ENCODE measurements at regions not wholly inside any gene's neighbourhood (a gene's known extent, or its start where the extent isn't known, plus 50 kb on each side); places are given as distances from the start of the nearest gene placed in this dataset.
A peak's percentile ranks its signal among the peaks of the same experiment; 100 is the strongest.

DNA sequence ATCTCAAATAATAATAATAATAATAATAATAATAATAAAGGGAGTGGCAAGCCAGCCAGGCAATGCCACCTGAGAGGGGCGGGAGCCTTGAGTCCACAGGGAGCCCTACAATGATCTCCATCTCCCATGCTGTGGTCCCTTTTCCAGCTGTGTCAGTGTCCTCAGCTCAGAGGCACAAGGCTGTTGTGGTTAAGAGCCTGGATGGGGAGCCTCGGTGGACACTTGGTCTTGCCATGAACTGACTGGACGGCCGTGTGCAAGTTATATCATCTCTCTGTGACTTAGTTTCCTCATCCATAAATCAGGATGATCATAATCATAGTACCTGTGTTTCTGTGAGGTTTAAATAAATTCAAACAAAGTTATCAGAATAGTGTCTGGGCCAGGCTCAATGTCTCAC, 127.8 kb upstream of the TIAM1 start:
- no TSS peak for BruUV-seq (replicated peaks)
- H3K4me3 ChIP-seq (ENCODE audit: low read depth, low read length, poor library complexity, severe bottlenecking): no peak overlapping the region
- H3K9me3 ChIP-seq (ENCODE audit: low read depth, low read length, poor library complexity, severe bottlenecking): no peaks in the 10 kb centered on the region
- H3K27ac ChIP-seq (ENCODE audit: low read depth, low read length, poor library complexity, severe bottlenecking): no peak overlapping the region
- peaks cover under 1% of the 10 kb centered on the region for H3K4me1 ChIP-seq (ENCODE audit: insufficient read depth, low read length, poor library complexity, severe bottlenecking)
- no peaks in the 10 kb centered on the region for H3K27me3 ChIP-seq (replicated peaks; ENCODE audit: insufficient read depth, low read depth, low read length, poor library complexity)
- CTCF ChIA-PET: no interaction called here
- no peaks in the 10 kb centered on the region for H3K36me3 ChIP-seq (ENCODE audit: insufficient read depth, low read length, poor library complexity, severe bottlenecking)
- no peak for TF ChIP-seq EZH2 (IDR thresholded peaks at IDR 0.05; ENCODE audit: borderline replicate concordance, low read depth, low read length, poor library complexity, severe bottlenecking)
- TF ChIP-seq, protein P1, sequence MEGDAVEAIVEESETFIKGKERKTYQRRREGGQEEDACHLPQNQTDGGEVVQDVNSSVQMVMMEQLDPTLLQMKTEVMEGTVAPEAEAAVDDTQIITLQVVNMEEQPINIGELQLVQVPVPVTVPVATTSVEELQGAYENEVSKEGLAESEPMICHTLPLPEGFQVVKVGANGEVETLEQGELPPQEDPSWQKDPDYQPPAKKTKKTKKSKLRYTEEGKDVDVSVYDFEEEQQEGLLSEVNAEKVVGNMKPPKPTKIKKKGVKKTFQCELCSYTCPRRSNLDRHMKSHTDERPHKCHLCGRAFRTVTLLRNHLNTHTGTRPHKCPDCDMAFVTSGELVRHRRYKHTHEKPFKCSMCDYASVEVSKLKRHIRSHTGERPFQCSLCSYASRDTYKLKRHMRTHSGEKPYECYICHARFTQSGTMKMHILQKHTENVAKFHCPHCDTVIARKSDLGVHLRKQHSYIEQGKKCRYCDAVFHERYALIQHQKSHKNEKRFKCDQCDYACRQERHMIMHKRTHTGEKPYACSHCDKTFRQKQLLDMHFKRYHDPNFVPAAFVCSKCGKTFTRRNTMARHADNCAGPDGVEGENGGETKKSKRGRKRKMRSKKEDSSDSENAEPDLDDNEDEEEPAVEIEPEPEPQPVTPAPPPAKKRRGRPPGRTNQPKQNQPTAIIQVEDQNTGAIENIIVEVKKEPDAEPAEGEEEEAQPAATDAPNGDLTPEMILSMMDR (conservative IDR thresholded peaks at IDR 0.05; ENCODE audit: low read depth, low read length): no peak
- POLR2A ChIA-PET (ENCODE audit: low non-redundant PET): interaction anchor here (0.7 kb wide), 1 partner anchor 72 kb away, joined by 4 read pairs; no protein-coding TSS in a partner anchor
- no peak for DNase-seq (ENCODE audit: low spot score)
- intact Hi-C loops (cut with micrococcal nuclease; ENCODE audit: unreplicated experiment): no loop called here

DNA sequence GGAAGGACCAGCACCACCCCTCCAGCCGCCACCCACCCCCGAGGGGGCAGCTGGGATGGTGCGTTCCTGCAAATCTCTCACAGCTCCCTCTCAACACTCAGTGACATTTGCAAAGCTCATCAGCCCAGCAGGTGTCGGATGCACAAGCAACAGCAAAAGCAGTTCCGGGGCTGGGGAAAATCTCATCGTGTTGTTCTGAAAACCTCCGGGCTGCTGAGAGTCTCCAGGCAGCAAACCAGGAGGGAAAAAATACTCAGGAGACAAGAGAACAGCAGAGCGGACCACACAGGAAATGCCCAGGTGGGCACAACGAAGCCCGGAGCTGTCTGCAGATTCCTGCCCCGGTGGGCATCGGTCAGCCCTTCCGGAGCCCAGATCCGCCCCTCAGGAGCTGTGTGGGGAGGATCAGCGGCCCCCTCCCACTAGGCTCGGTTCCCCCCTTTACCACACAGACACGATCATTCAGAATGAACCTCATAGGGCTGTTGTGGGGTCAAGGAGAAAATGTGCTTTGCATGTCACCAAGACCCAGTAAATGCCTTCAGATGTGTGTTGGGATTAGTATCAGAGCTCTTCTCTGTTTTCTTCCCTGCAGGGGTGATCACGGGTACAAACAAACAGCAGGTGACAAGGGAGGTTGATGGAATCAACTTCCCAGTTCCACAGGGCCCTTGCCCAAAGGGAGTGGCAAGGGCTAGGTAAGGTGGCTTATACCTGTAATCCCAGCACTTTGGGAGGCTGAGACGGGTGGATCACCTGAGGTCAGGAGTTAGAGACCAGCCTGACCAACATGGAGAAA, 127.0 kb upstream of the TIAM1 start:
- POLR2A ChIA-PET (ENCODE audit: low non-redundant PET): interaction anchor here (0.7 kb wide), 1 partner anchor 73 kb away, joined by 4 read pairs; no protein-coding TSS in a partner anchor
- BruUV-seq (replicated peaks): no TSS peak
- CTCF ChIA-PET: no interaction called here

GRCh38 chr21:31460980-31461379, 116.9 kb upstream of the TIAM1 start:
- intact Hi-C loops (cut with micrococcal nuclease; ENCODE audit: unreplicated experiment): no loop called here
- TF ChIP-seq, protein P1 (conservative IDR thresholded peaks at IDR 0.05; ENCODE audit: low read depth, low read length): no peak
- TF ChIP-seq EZH2 (IDR thresholded peaks at IDR 0.05; ENCODE audit: borderline replicate concordance, low read depth, low read length, poor library complexity, severe bottlenecking): no peak
- ChIA-PET POLR2A (ENCODE audit: low non-redundant PET) (no interaction called here), CTCF (no interaction called here)
- Histone ChIP-seq H3K4me3 (ENCODE audit: low read depth, low read length, poor library complexity, severe bottlenecking) (no peak overlapping the region), H3K4me1 (ENCODE audit: insufficient read depth, low read length, poor library complexity, severe bottlenecking) (no peaks in the 10 kb centered on the region), H3K36me3 (ENCODE audit: insufficient read depth, low read length, poor library complexity, severe bottlenecking) (no peaks in the 10 kb centered on the region), H3K27ac (ENCODE audit: low read depth, low read length, poor library complexity, severe bottlenecking) (no peak overlapping the region), H3K27me3 (replicated peaks; ENCODE audit: insufficient read depth, low read depth, low read length, poor library complexity) (no peaks in the 10 kb centered on the region), H3K9me3 (ENCODE audit: low read depth, low read length, poor library complexity, severe bottlenecking) (no peaks in the 10 kb centered on the region)
- no TSS peak for BruUV-seq (replicated peaks)
- no peak for DNase-seq (ENCODE audit: low spot score)

More for the DNA sequence above, 127.0 kb upstream of the TIAM1 start:
- DNase-seq (ENCODE audit: low spot score): peak; percentile 21
- no peak overlapping the region for H3K27ac ChIP-seq (ENCODE audit: low read depth, low read length, poor library complexity, severe bottlenecking)
- no peaks in the 10 kb centered on the region for H3K27me3 ChIP-seq (replicated peaks; ENCODE audit: insufficient read depth, low read depth, low read length, poor library complexity)
- H3K4me3 ChIP-seq (ENCODE audit: low read depth, low read length, poor library complexity, severe bottlenecking): no peak overlapping the region
- H3K36me3 ChIP-seq (ENCODE audit: insufficient read depth, low read length, poor library complexity, severe bottlenecking): no peaks in the 10 kb centered on the region
- H3K9me3 ChIP-seq (ENCODE audit: low read depth, low read length, poor library complexity, severe bottlenecking): no peaks in the 10 kb centered on the region
- intact Hi-C loops (cut with micrococcal nuclease; ENCODE audit: unreplicated experiment): no loop called here
- H3K4me1 ChIP-seq (ENCODE audit: insufficient read depth, low read length, poor library complexity, severe bottlenecking): no peaks in the 10 kb centered on the region
- TF ChIP-seq, protein P1 (conservative IDR thresholded peaks at IDR 0.05; ENCODE audit: low read depth, low read length): no peak
- no peak for TF ChIP-seq EZH2 (IDR thresholded peaks at IDR 0.05; ENCODE audit: borderline replicate concordance, low read depth, low read length, poor library complexity, severe bottlenecking)
